Fibroblast of pulmonary artery (primary cell): ENCODE measurements at regions not wholly inside any gene's neighbourhood (a gene's known extent, or its start where the extent isn't known, plus 50 kb on each side); places are given as distances from the start of the nearest gene placed in this dataset.

Experiments
- DNase-seq: peaks from one replicate; pipeline ENCODE4 v3.0.0-alpha.2; 2010; ENCODE audit warnings: low read depth
- H3K4me3 ChIP-seq: replicated peaks from 2 replicates; pipeline ENCODE4 v1.5.1; 2011; ENCODE audit warnings: low read depth, mild to moderate bottlenecking, control low read depth, low read length, moderate library complexity
- TF ChIP-seq, protein P1 (sequence below): IDR thresholded peaks from 2 replicates; pipeline ENCODE4 v1.5.1; 2011; ENCODE audit warnings: mild to moderate bottlenecking, control low read depth, low read length, inconsistent platforms; ENCODE audit errors: missing control alignments

DNA sequence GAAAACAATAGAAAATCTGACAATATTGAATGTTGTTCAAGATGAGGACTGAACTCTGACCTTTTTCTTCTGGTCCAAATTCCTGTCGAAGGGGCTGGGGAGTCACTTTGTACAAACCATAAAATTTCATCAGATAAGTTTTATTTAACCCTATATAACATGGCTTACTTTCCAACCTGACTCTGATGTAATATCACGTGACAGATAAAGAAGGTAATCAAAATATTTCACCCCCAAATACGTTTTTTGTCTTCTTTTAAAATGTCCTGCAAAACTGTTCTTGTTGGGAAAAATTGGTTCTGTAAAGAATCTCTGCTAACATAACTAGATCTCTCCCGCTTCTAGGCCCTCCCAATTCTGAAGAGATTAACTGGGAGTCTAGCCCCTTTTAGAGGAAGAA, 90.9 kb upstream of the MDFIC start:
- TF ChIP-seq, protein P1, sequence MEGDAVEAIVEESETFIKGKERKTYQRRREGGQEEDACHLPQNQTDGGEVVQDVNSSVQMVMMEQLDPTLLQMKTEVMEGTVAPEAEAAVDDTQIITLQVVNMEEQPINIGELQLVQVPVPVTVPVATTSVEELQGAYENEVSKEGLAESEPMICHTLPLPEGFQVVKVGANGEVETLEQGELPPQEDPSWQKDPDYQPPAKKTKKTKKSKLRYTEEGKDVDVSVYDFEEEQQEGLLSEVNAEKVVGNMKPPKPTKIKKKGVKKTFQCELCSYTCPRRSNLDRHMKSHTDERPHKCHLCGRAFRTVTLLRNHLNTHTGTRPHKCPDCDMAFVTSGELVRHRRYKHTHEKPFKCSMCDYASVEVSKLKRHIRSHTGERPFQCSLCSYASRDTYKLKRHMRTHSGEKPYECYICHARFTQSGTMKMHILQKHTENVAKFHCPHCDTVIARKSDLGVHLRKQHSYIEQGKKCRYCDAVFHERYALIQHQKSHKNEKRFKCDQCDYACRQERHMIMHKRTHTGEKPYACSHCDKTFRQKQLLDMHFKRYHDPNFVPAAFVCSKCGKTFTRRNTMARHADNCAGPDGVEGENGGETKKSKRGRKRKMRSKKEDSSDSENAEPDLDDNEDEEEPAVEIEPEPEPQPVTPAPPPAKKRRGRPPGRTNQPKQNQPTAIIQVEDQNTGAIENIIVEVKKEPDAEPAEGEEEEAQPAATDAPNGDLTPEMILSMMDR, result no peak
- DNase-seq, result no peak
- no peak overlapping the region for H3K4me3 ChIP-seq

DNA sequence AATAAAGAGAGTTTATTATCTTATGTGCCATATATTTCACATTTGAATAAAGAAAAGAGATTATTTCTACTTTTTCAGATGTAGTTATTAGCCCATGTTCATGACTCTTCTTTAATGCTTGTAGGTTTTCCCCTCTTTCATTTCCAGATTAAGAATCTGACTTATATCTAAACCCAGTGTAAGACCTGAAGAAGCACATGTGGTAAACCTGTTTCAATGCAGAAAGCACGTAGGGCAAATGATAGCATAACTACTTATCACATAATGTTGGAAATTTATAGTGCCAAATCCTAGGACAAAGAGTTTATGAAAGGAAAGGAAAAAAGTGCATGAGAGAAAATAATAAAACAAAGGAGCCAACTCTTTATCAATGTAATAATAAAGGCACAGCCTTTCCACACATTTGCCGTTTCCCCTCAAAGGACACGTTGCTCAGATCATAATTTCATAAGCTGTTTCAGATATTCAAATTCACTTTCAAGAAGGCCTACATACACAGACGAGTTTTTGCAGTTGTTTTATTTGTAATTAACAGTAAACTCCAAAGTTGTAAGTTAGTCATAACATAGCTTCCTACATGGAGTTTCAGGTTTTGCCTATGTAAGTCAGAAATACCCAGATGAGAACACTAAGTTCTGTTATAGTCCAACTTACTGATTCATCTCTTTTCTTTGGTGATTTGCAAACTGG, 88.8 kb upstream of the MDFIC start:
- DNase-seq, result no peak
- no peak overlapping the region for H3K4me3 ChIP-seq
- TF ChIP-seq, protein P1, result no peak

DNA sequence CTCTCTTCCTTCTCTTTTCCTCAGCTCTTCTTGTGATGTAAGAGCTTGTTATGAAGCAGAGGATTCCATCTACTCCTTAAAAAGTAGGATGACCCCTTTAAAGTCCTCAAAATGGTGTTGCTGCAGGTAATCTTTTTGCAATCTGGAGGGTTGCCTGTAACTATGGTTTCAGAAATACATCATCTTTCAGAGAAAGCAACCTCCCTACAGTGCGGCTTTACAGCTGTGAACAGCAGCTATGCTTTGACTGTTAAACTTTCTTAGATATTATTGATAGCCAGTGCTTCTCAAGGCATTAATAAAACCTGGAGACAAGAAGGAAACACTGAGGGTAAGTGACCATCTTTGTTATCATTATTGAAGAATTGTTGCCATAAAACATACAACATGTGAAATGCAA, 86.6 kb upstream of the MDFIC start:
- H3K4me3 ChIP-seq, result no peak overlapping the region
- DNase-seq, result no peak
- TF ChIP-seq, protein P1, result no peak

DNA sequence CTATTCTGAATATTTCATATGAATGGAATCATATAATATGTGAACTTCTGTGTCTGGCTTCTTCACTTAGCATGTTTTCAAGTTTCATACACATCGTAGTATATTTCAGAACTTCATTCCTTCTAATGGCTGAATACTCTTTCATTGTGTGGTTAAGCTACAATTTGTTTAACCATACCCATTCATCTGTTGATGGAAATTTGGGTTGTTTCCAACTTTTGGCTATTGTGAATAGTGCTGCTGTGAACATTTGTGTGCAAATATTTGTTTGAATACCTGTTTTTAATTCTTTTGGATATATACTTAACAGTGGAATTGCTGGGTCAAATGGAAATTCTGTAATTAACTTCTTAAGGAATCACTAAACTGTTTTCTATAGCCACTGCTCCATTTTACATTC, 86.0 kb upstream of the MDFIC start:
- TF ChIP-seq, protein P1, result no peak
- H3K4me3 ChIP-seq, result no peak overlapping the region
- no peak for DNase-seq

DNA sequence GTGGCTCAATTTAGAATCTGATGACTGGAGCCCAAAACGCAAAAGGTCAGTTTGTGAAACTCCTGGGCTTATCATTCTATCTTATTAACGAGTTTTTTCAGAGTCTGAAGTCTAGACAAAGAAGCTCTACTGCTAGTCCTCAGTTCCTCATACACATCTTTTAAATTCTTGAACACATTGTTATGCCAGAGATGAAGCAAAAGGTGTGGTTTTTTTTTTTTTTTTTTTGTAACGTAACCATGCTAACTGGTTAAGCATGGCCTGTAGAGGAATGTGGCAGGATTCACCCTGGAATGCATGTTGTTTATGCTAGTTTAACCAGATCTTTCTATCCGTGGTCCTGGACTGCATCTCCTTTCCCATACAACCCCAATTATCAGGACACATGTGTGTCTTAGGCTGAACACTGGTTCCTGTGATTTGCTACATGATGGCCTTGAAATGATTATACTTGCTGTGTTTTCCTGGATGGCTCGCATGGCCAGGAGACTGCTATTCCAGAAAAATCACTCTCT, 79.3 kb upstream of the MDFIC start:
- TF ChIP-seq, protein P1, result no peak
- no peak for DNase-seq
- H3K4me3 ChIP-seq, result no peak overlapping the region

DNA sequence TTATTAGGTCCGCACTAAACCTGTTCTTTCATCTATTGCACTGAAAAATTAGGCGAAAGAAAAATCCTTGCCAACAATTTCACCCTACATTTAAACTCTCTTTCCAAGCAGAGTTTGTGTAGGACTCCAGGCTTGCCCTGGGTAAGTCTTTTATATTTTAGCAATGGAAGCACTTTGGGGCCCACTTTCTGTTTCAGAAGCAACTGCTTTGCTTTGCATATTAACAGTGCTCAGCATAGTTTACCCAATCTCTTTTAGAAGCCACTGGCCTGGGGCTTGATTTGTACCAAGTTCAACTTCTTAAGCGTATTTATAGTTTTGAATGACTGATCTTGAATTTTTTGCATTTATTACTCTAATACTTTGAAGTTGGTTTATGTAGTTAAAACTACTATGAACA, 78.8 kb upstream of the MDFIC start:
- H3K4me3 ChIP-seq, result no peak overlapping the region
- no peak for DNase-seq
- TF ChIP-seq, protein P1, result no peak
